AG09309 (cell line): ENCODE measurements at regions not wholly inside any gene's neighbourhood (a gene's known extent, or its start where the extent isn't known, plus 50 kb on each side); places are given as distances from the start of the nearest gene placed in this dataset.

Experiments used
- DNase-seq: peaks from one replicate; pipeline ENCODE4 v3.0.0-alpha.2; 2010; ENCODE audit warnings: low read depth
- H3K4me3 ChIP-seq: 2 replicates; pipeline ENCODE4 v1.5.1; 2011; ENCODE audit warnings: mild to moderate bottlenecking, low read depth, low read length, moderate library complexity; ENCODE audit not compliant: control insufficient read depth
- TF ChIP-seq, protein P1 (sequence below): IDR thresholded peaks from 2 replicates; pipeline ENCODE4 v1.5.1; 2011; ENCODE audit warnings: mild to moderate bottlenecking, low read depth, low read length, inconsistent platforms; ENCODE audit not compliant: insufficient read depth, control insufficient read depth; ENCODE audit errors: missing control alignments

GRCh38 chr3:17891139-17891856 lies 148.9 kb upstream of the TBC1D5 start:
- no peak for DNase-seq

GRCh38 chr3:17885986-17886385 lies 143.6 kb upstream of the TBC1D5 start:
- TF ChIP-seq, protein P1, sequence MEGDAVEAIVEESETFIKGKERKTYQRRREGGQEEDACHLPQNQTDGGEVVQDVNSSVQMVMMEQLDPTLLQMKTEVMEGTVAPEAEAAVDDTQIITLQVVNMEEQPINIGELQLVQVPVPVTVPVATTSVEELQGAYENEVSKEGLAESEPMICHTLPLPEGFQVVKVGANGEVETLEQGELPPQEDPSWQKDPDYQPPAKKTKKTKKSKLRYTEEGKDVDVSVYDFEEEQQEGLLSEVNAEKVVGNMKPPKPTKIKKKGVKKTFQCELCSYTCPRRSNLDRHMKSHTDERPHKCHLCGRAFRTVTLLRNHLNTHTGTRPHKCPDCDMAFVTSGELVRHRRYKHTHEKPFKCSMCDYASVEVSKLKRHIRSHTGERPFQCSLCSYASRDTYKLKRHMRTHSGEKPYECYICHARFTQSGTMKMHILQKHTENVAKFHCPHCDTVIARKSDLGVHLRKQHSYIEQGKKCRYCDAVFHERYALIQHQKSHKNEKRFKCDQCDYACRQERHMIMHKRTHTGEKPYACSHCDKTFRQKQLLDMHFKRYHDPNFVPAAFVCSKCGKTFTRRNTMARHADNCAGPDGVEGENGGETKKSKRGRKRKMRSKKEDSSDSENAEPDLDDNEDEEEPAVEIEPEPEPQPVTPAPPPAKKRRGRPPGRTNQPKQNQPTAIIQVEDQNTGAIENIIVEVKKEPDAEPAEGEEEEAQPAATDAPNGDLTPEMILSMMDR: no peak
- H3K4me3 ChIP-seq: no peak overlapping the region

More at GRCh38 chr3:17891139-17891856, 148.9 kb upstream of the TBC1D5 start:
- no peak overlapping the region for H3K4me3 ChIP-seq
- TF ChIP-seq, protein P1: no peak

GRCh38 chr3:17882981-17883380 lies 140.6 kb upstream of the TBC1D5 start:
- TF ChIP-seq, protein P1: no peak
- no peak for DNase-seq
- H3K4me3 ChIP-seq: no peak overlapping the region

More at GRCh38 chr3:17885986-17886385, 143.6 kb upstream of the TBC1D5 start:
- no peak for DNase-seq

DNA sequence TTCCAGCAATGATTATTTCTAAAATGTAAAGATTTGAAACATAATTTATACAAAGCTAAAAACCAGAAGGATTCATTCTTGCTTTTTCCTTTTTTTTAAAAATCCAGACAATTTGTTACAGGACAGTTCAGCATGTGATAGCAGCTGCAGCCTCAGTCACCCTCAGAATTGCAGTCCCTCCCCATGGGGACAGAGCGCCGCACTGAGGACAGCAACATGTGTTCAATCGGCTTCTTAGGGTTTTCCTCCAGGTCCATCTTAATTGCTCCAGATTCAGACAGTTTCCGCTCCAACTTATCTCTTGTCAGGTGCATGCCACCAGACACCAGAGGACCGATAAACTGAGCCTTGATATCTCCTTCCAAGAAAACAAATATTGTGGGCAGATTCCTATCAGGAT lies 134.9 kb upstream of the TBC1D5 start:
- no peak overlapping the region for H3K4me3 ChIP-seq
- TF ChIP-seq, protein P1: no peak
- no peak for DNase-seq

GRCh38 chr3:17874636-17875035 lies 132.2 kb upstream of the TBC1D5 start:
- H3K4me3 ChIP-seq: no peak overlapping the region
- TF ChIP-seq, protein P1: no peak
- DNase-seq: no peak

DNA sequence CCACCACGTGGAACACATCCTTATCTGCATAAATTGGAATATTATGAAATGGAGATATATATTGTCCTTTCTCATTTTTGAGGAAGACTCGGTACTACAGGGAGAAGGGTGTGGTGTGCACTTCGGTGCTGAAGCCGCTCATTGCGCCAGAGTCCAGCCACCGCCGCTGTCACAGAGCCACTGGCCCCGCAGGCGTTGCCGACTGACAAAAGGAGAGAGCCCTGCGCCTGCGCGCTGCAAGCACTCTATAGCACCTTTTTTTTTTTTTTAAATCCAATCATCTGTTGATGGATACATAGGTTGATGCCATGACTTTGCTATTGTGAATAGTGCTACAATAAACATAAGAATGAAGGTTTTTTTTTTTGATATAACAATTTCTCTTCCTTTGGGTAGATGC lies 130.0 kb upstream of the TBC1D5 start:
- no peak overlapping the region for H3K4me3 ChIP-seq
- no peak for DNase-seq
- TF ChIP-seq, protein P1: no peak
